ENCODE measurements at regions not wholly inside any gene's neighbourhood (a gene's known extent, or its start where the extent isn't known, plus 50 kb on each side); places are given as distances from the start of the nearest gene placed in this dataset.

GRCh38 chr20:6870559-6870958, 103.1 kb downstream of the BMP2 start:
- no peak for TF ChIP-seq FOXM1 (IDR thresholded peaks at IDR 0.05; ENCODE audit: borderline replicate concordance)
- TF ChIP-seq SUZ12 (IDR thresholded peaks at IDR 0.05), result no peak
